SK-N-SH (cell line): ENCODE measurements at regions not wholly inside any gene's neighbourhood (a gene's known extent, or its start where the extent isn't known, plus 50 kb on each side); places are given as distances from the start of the nearest gene placed in this dataset.

Source experiments
- CTCF ChIA-PET: fragments of 300-600, 350-600 bp; formaldehyde crosslinking; extraction: SDS; loops from one replicate; lab custom pipeline; 2021; lab: Yijun Ruan, JAX
- POLR2A ChIA-PET: fragments of 350-600 bp; sonication (Branson Sonifier 250); formaldehyde crosslinking; extraction: SDS; loops from one replicate; lab custom pipeline; 2020; ENCODE audit warnings: antibody characterized with exemption, inconsistent platforms; lab: Yijun Ruan, JAX
- DNase-seq: peaks from one replicate; pipeline ENCODE4 v3.0.0; 2012
- H2AFZ ChIP-seq: fragments of 200-600 bp; sonication (generic); 2 replicates; pipeline ENCODE4 v1.8.1; 2016; ENCODE audit warnings: antibody characterized with exemption, mild to moderate bottlenecking, low read depth
- H3F3A ChIP-seq: fragments of 200-600 bp; sonication (generic); replicated peaks from 2 replicates; pipeline ENCODE3; 2016; ENCODE audit warnings: antibody characterized with exemption, mild to moderate bottlenecking; ENCODE audit not compliant: insufficient read depth
- H3K27ac ChIP-seq, 2 experiments: fragments of 200-500 bp in 1 of 2; fragments of 200-600 bp in 1 of 2; sonication (Bioruptor generic) in 1 of 2; sonication (generic), shearing (Covaris generic) in 1 of 2; 2 replicates each; pipeline versions ENCODE4 v1.5.1 to v1.6.1; 2014 to 2016; ENCODE audit warnings: low read depth in 2 of 2, inconsistent platforms in 1 of 2, low read length in 1 of 2, mild to moderate bottlenecking in 1 of 2, mixed read lengths in 1 of 2
- H3K27me3 ChIP-seq: fragments of 200-600 bp; sonication (generic), shearing (Covaris generic); 2 replicates; pipeline ENCODE4 v1.6.1; 2016; ENCODE audit warnings: mixed run types; ENCODE audit not compliant: insufficient read depth
- H3K36me3 ChIP-seq, 2 experiments: fragments of 200-500 bp in 1 of 2; fragments of 200-600 bp in 1 of 2; sonication (Bioruptor generic) in 1 of 2; sonication (generic) in 1 of 2; replicated peaks in 1 of 2; 2 replicates each; pipeline versions ENCODE3 to v1.5.1; 2014 to 2016; ENCODE audit warnings: low read length in 1 of 2, mild to moderate bottlenecking in 1 of 2; ENCODE audit not compliant: insufficient read depth in 2 of 2, control insufficient read depth in 1 of 2
- H3K4me1 ChIP-seq, 2 experiments: fragments of 200-500 bp in 1 of 2; fragments of 200-600 bp in 1 of 2; sonication (Bioruptor generic) in 1 of 2; sonication (generic), shearing (Covaris generic) in 1 of 2; 2 replicates each; pipeline versions ENCODE4 v1.5.1 to v1.6.1; 2014 to 2016; ENCODE audit warnings: low read depth in 1 of 2, low read length in 1 of 2, mixed run types in 1 of 2; ENCODE audit not compliant: insufficient read depth in 2 of 2, control insufficient read depth in 1 of 2
- H3K4me2 ChIP-seq: fragments of 200-600 bp; sonication (generic), shearing (Covaris generic); 2 replicates; pipeline ENCODE4 v1.6.1; 2017; ENCODE audit warnings: mixed run types
- H3K4me3 ChIP-seq, 2 experiments: fragments of 200-500 bp in 1 of 2; fragments of 200-600 bp in 1 of 2; sonication (Bioruptor generic) in 1 of 2; sonication (generic), shearing (Covaris generic) in 1 of 2; 2 replicates each; pipeline versions ENCODE4 v1.5.1 to v1.8.1; 2014 to 2016; ENCODE audit warnings: low read depth in 2 of 2, inconsistent platforms in 1 of 2, low read length in 1 of 2, mild to moderate bottlenecking in 1 of 2, mixed read lengths in 1 of 2, moderate library complexity in 1 of 2
- H3K79me2 ChIP-seq: fragments of 200-600 bp; sonication (generic); 2 replicates; pipeline ENCODE4 v1.8.1; 2017; ENCODE audit warnings: mild to moderate bottlenecking; ENCODE audit not compliant: insufficient read depth
- H3K9ac ChIP-seq: fragments of 200-600 bp; sonication (generic); 2 replicates; pipeline ENCODE4 v1.6.1; 2017; ENCODE audit warnings: mixed run types
- H3K9me2 ChIP-seq: fragments of 200-600 bp; sonication (generic); 2 replicates; pipeline ENCODE4 v1.6.1; 2017; ENCODE audit warnings: mixed run types
- H3K9me3 ChIP-seq: fragments of 200-600 bp; sonication (generic); 2 replicates; pipeline ENCODE4 v1.6.1; 2017; ENCODE audit warnings: mixed run types, mild to moderate bottlenecking, moderate library complexity
- H4K20me1 ChIP-seq: fragments of 200-600 bp; sonication (generic); 2 replicates; pipeline ENCODE4 v1.6.1; 2017; ENCODE audit warnings: mild to moderate bottlenecking, mixed run types; ENCODE audit not compliant: insufficient read depth
- CHD2 ChIP-seq: fragments of 150-350 bp; IDR thresholded peaks from 2 replicates; pipeline ENCODE4 v1.6.1; 2018; ENCODE audit warnings: low read length; ENCODE audit not compliant: partially characterized antibody
- CTCF ChIP-seq: fragments of 200-600 bp; sonication (generic); IDR thresholded peaks from 2 replicates; pipeline ENCODE4 v1.6.1; 2017; ENCODE audit warnings: antibody characterized with exemption, mild to moderate bottlenecking, moderate library complexity
- ELF1 ChIP-seq: IDR thresholded peaks from 2 replicates; pipeline ENCODE4 v1.4.0; 2012
- EP300 ChIP-seq, 2 experiments: IDR thresholded peaks; 2 replicates each; pipeline versions ENCODE4 v1.4.0 to v1.6.1; 2012; ENCODE audit warnings: borderline replicate concordance in 1 of 2, low read depth in 1 of 2, low read length in 1 of 2
- FOXJ3 ChIP-seq: sonication (generic); formaldehyde crosslinking; IDR thresholded peaks from 2 replicates; pipeline ENCODE4 v1.5.1; 2020; ENCODE audit warnings: mild to moderate bottlenecking, missing genetic modification reagents
- FOXM1 ChIP-seq: IDR thresholded peaks from 2 replicates; pipeline ENCODE4 v1.4.0; 2012; ENCODE audit warnings: low read depth, mild to moderate bottlenecking
- GABPA ChIP-seq: IDR thresholded peaks from 2 replicates; pipeline ENCODE4 v1.4.0; 2012; ENCODE audit warnings: low read depth, mild to moderate bottlenecking
- GATA2 ChIP-seq: sonication (generic); formaldehyde crosslinking; IDR thresholded peaks from 2 replicates; pipeline ENCODE4 v1.5.0; 2020; ENCODE audit warnings: mild to moderate bottlenecking, missing genetic modification reagents
- NFIC ChIP-seq: IDR thresholded peaks from 2 replicates; pipeline ENCODE4 v1.4.0; 2012; ENCODE audit warnings: borderline replicate concordance
- NRF1 ChIP-seq: IDR thresholded peaks from 2 replicates; pipeline ENCODE4 v1.6.1; 2012; ENCODE audit warnings: low read depth, mild to moderate bottlenecking, low read length
- PBX3 ChIP-seq: IDR thresholded peaks from 2 replicates; pipeline ENCODE4; 2012
- RAD21 ChIP-seq: IDR thresholded peaks from 2 replicates; pipeline ENCODE4 v1.6.1; 2012; ENCODE audit warnings: mild to moderate bottlenecking, low read length
- RCOR1 ChIP-seq: fragments of 150-350 bp; IDR thresholded peaks from 2 replicates; pipeline ENCODE4 v1.6.1; 2017; ENCODE audit warnings: antibody characterized with exemption, low read length
- RFX5 ChIP-seq: IDR thresholded peaks from 2 replicates; pipeline ENCODE4 v1.6.1; 2012; ENCODE audit warnings: mild to moderate bottlenecking, improper control_type of control experiment, low read length
- SIN3A ChIP-seq: IDR thresholded peaks from 2 replicates; pipeline ENCODE4 v1.6.1; 2012; ENCODE audit warnings: low read depth, mild to moderate bottlenecking, low read length, moderate library complexity, borderline replicate concordance
- SMC3 ChIP-seq: IDR thresholded peaks from 2 replicates; pipeline ENCODE4 v1.6.1; 2012; ENCODE audit warnings: low read depth, low read length, improper control_type of control experiment
- TAF1 ChIP-seq: IDR thresholded peaks from 2 replicates; pipeline ENCODE4 v1.6.1; 2012; ENCODE audit warnings: low read depth, mild to moderate bottlenecking, low read length, moderate library complexity, borderline replicate concordance
- TCF12 ChIP-seq: IDR thresholded peaks from 2 replicates; pipeline ENCODE4 v1.4.0; 2012
- ZBTB33 ChIP-seq: IDR thresholded peaks from 2 replicates; pipeline ENCODE4 v1.4.0; 2012; ENCODE audit warnings: low read depth, borderline replicate concordance
- WGBS: methylation state at CpG from one replicate; pipeline ENCODE4 v1.1.6; 2017; ENCODE audit warnings: low lambda C conversion rate; 5-methylcytosine and 5-hydroxymethylcytosine counted together

GRCh38 chr3:110752307-110752706 lies 319.3 kb upstream of the NECTIN3 start:
- no peaks in the 10 kb centered on the region for H4K20me1 ChIP-seq
- H3K9ac ChIP-seq = no peak overlapping the region
- TF ChIP-seq FOXM1 (no peak), EP300 (IDR thresholded peaks at IDR 0.05; ENCODE audit: borderline replicate concordance in 1 of 2, low read depth in 1 of 2, low read length in 1 of 2) (no peak), RFX5 (no peak), PBX3 (no peak), SMC3 (no peak), RCOR1 (no peak), ELF1 (no peak), GATA2 (CRISPR knock-in tag) (no peak), TCF12 (no peak), ZBTB33 (no peak), FOXJ3 (CRISPR knock-in tag) (no peak), NRF1 (no peak), GABPA (no peak), SIN3A (no peak), CHD2 (no peak), NFIC (no peak), RAD21 (no peak), TAF1 (no peak), CTCF (no peak)
- 85% methylated on average over 3 of the region's 3 CpGs for WGBS
- H3K36me3 ChIP-seq = no peaks in the 10 kb centered on the region
- H3K4me1 ChIP-seq = no peaks in the 10 kb centered on the region
- no peak overlapping the region for H2AFZ ChIP-seq
- H3K4me2 ChIP-seq = no peak overlapping the region
- no peaks in the 10 kb centered on the region for H3K79me2 ChIP-seq
- no peaks in the 10 kb centered on the region for H3K9me2 ChIP-seq
- H3K9me3 ChIP-seq = no peaks in the 10 kb centered on the region
- ChIA-PET CTCF (no interaction called here), POLR2A (no interaction called here)
- H3K27ac ChIP-seq = no peak overlapping the region
- no peaks in the 10 kb centered on the region for H3F3A ChIP-seq
- H3K27me3 ChIP-seq = no peaks in the 10 kb centered on the region
- H3K4me3 ChIP-seq = no peak overlapping the region
- DNase-seq = no peak
